Keratinocyte (primary cell): ENCODE measurements at regions not wholly inside any gene's neighbourhood (a gene's known extent, or its start where the extent isn't known, plus 50 kb on each side); places are given as distances from the start of the nearest gene placed in this dataset.

Experiments used
- CTCF ChIP-seq, 3 experiments: IDR thresholded peaks in 1 of 3; conservative IDR thresholded peaks in 1 of 3; optimal IDR thresholded peaks in 1 of 3; 2 replicates in 2 of 3; 3 replicates in 1 of 3; pipeline versions ENCODE3 to v1.5.1; 2011; ENCODE audit warnings: low read length in 3 of 3, mild to moderate bottlenecking in 3 of 3, moderate library complexity in 2 of 3, control low read depth in 1 of 3, inconsistent platforms in 1 of 3; ENCODE audit not compliant: insufficient read depth in 2 of 3; ENCODE audit errors: extremely low read depth in 1 of 3
- EZH2 ChIP-seq: IDR thresholded peaks from one replicate; pipeline ENCODE4 v1.6.1; 2012; ENCODE audit warnings: inconsistent platforms, mild to moderate bottlenecking, low read length, moderate library complexity

GRCh38 chr4:134422776-134423175 lies 221.2 kb upstream of the PABPC4L start:
- TF ChIP-seq CTCF (optimal IDR thresholded peaks at IDR 0.05 in 1 of 3, IDR thresholded peaks at IDR 0.05 in 1 of 3, conservative IDR thresholded peaks at IDR 0.05 in 1 of 3; ENCODE audit: extremely low read depth in 1 of 3, insufficient read depth in 2 of 3, low read length in 3 of 3) (no peak), EZH2 (no peak)
